ENCODE measurements at regions not wholly inside any gene's neighbourhood (a gene's known extent, or its start where the extent isn't known, plus 50 kb on each side); places are given as distances from the start of the nearest gene placed in this dataset.

DNA sequence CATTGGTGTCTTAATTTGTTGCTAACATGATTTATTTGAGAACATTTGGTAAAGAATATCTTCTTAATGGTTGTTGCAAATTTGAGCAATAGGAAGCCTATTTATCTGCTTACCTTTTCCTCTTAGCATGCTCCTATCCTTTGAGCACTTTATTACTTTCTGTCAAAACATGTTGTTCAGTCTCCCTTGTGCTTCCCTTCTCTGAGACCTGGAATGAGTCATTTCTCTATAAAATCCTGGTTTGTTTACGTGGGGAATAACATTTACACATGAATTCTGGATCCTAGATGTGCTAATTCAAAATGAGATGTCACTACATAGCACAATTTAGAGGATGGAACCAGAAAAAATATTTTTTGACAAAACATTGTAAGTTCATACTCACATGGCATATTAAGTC lies 844.0 kb upstream of the LRFN5 start:
- Histone ChIP-seq H3K36me3 (ENCODE audit: control insufficient read depth, insufficient read depth, low read length) (no peaks in the 10 kb centered on the region), H3K27me3 (replicated peaks; ENCODE audit: control insufficient read depth, insufficient read depth, low read length) (no peaks in the 10 kb centered on the region), H3K4me3 (replicated peaks; ENCODE audit: low read depth, low read length) (no peak overlapping the region)
- TF ChIP-seq, protein P1, sequence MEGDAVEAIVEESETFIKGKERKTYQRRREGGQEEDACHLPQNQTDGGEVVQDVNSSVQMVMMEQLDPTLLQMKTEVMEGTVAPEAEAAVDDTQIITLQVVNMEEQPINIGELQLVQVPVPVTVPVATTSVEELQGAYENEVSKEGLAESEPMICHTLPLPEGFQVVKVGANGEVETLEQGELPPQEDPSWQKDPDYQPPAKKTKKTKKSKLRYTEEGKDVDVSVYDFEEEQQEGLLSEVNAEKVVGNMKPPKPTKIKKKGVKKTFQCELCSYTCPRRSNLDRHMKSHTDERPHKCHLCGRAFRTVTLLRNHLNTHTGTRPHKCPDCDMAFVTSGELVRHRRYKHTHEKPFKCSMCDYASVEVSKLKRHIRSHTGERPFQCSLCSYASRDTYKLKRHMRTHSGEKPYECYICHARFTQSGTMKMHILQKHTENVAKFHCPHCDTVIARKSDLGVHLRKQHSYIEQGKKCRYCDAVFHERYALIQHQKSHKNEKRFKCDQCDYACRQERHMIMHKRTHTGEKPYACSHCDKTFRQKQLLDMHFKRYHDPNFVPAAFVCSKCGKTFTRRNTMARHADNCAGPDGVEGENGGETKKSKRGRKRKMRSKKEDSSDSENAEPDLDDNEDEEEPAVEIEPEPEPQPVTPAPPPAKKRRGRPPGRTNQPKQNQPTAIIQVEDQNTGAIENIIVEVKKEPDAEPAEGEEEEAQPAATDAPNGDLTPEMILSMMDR (IDR thresholded peaks at IDR 0.05; ENCODE audit: insufficient read depth, low read length, poor library complexity, severe bottlenecking) = no peak
- DNase-seq (ENCODE audit: extremely low read depth, insufficient read length) = no peak

DNA sequence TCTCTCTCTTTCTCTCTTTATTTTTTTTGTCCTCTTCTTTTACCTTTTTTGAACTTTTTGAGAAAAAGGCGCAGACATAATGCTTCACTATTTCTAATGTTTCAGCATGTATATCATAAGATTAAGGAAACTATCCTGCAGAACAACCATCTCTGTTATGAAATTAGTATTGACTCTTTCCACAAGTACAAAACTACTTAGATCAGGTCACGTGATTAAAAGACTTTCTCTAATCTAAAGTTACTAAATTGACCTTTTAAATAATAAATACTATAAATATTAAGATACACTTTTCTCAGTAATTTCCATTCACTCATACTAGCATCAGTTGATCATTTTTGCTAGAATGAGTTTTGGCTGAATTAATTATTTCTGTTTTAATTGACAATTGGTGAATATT lies 844.5 kb upstream of the LRFN5 start:
- Histone ChIP-seq H3K36me3 (ENCODE audit: control insufficient read depth, insufficient read depth, low read length) (no peaks in the 10 kb centered on the region), H3K27me3 (replicated peaks; ENCODE audit: control insufficient read depth, insufficient read depth, low read length) (no peaks in the 10 kb centered on the region), H3K4me3 (replicated peaks; ENCODE audit: low read depth, low read length) (no peak overlapping the region)
- DNase-seq (ENCODE audit: extremely low read depth, insufficient read length) = no peak
- TF ChIP-seq, protein P1 (IDR thresholded peaks at IDR 0.05; ENCODE audit: insufficient read depth, low read length, poor library complexity, severe bottlenecking) = no peak

DNA sequence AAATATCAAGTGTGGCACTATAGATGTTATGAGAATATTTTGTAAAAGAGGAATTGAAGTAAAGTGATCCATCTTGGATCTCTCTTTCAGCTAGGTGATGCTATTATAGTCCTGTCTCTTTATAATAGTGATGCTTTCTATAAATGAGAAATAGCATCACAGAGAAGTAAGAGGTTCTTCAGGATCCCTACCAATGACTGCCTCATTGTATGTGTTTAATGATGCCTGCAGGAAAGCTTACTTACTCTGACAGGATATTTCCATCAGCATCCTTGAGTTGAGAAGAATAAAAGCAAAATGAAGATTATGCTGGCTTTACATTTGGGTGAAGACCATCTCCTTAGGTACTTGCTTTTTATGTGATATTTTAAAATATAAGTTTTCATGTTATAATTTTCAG lies 846.0 kb upstream of the LRFN5 start:
- no peaks in the 10 kb centered on the region for H3K36me3 ChIP-seq (ENCODE audit: control insufficient read depth, insufficient read depth, low read length)
- TF ChIP-seq, protein P1 (IDR thresholded peaks at IDR 0.05; ENCODE audit: insufficient read depth, low read length, poor library complexity, severe bottlenecking) = no peak
- no peaks in the 10 kb centered on the region for H3K27me3 ChIP-seq (replicated peaks; ENCODE audit: control insufficient read depth, insufficient read depth, low read length)
- H3K4me3 ChIP-seq (replicated peaks; ENCODE audit: low read depth, low read length) = no peak overlapping the region
- no peak for DNase-seq (ENCODE audit: extremely low read depth, insufficient read length)

DNA sequence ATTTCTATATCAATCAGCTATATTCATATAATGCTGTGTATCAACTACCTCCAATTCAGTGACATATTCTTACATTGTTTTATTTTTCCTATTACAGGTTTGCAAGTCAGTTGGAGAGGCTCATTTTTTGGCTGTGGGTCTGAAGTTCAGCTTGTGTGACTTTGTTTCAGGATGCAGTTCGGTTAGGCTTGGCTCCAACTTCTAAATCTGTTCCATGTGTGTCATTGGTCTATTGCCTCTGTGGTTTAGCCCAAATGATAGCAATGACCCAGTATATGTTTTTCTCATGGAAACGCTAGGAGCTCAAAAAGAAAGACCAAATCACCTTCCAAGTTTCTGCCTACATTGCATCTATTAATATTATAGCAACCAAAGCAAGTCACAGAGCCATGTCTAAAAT lies 848.6 kb upstream of the LRFN5 start:
- no peak for DNase-seq (ENCODE audit: extremely low read depth, insufficient read length)
- H3K27me3 ChIP-seq (replicated peaks; ENCODE audit: control insufficient read depth, insufficient read depth, low read length) = no peaks in the 10 kb centered on the region
- no peak overlapping the region for H3K4me3 ChIP-seq (replicated peaks; ENCODE audit: low read depth, low read length)
- H3K36me3 ChIP-seq (ENCODE audit: control insufficient read depth, insufficient read depth, low read length) = no peaks in the 10 kb centered on the region
- TF ChIP-seq, protein P1 (IDR thresholded peaks at IDR 0.05; ENCODE audit: insufficient read depth, low read length, poor library complexity, severe bottlenecking) = no peak

DNA sequence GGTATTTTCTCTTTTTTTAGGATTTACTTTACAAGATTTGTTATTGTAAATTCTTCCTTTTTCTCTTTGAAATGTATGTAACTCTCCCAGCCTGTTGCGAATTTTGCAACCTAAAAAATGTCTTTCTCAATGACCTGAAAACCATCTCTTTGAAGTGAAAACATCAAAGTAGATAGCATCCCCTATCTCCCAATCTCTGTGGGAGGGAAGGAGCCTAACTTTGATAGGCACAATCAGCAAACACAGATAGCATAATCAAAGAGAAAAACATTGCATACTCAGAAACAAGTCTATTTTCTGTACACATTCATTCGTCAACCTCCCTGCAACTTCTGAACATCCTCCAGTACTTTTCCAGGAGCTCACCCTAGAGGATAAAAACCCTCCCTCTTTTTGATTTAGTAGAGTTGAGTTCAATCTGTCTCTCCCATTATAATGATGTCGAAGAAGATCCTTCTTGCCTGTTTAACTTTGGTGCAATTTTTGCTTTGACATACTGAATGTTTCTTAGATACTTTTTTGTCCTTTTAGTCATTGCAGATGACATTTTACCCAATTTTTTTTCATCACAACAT lies 849.2 kb upstream of the LRFN5 start:
- TF ChIP-seq, protein P1 (IDR thresholded peaks at IDR 0.05; ENCODE audit: insufficient read depth, low read length, poor library complexity, severe bottlenecking) = no peak
- DNase-seq (ENCODE audit: extremely low read depth, insufficient read length) = no peak
- no peak overlapping the region for H3K4me3 ChIP-seq (replicated peaks; ENCODE audit: low read depth, low read length)
- H3K36me3 ChIP-seq (ENCODE audit: control insufficient read depth, insufficient read depth, low read length) = no peaks in the 10 kb centered on the region
- no peaks in the 10 kb centered on the region for H3K27me3 ChIP-seq (replicated peaks; ENCODE audit: control insufficient read depth, insufficient read depth, low read length)

DNA sequence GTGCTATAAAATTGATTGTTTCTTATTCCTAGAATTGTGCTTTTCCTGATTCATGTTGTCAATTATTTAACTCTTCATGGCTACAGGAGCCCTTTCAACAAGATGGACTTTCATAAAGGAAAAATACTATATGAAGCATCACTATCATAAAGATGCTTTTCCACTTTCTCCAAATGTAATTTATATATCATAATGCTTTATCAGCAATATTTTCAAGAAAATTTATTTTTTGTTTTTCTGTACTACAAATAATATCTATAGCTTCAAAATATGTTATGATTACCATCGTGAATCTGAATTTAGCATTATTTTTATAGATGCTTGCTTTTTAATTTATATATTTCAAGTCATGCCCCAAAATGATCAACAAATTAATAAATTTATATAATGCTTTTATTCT lies 873.5 kb upstream of the LRFN5 start:
- H3K4me3 ChIP-seq (replicated peaks; ENCODE audit: low read depth, low read length) = no peak overlapping the region
- no peaks in the 10 kb centered on the region for H3K36me3 ChIP-seq (ENCODE audit: control insufficient read depth, insufficient read depth, low read length)
- H3K27me3 ChIP-seq (replicated peaks; ENCODE audit: control insufficient read depth, insufficient read depth, low read length) = no peaks in the 10 kb centered on the region
- TF ChIP-seq, protein P1 (IDR thresholded peaks at IDR 0.05; ENCODE audit: insufficient read depth, low read length, poor library complexity, severe bottlenecking) = no peak
- no peak for DNase-seq (ENCODE audit: extremely low read depth, insufficient read length)

Measured in GM06990 (cell line).